ENCODE measurements at regions not wholly inside any gene's neighbourhood (a gene's known extent, or its start where the extent isn't known, plus 50 kb on each side); places are given as distances from the start of the nearest gene placed in this dataset.
A peak's percentile ranks its signal among the peaks of the same experiment; 100 is the strongest.

DNA sequence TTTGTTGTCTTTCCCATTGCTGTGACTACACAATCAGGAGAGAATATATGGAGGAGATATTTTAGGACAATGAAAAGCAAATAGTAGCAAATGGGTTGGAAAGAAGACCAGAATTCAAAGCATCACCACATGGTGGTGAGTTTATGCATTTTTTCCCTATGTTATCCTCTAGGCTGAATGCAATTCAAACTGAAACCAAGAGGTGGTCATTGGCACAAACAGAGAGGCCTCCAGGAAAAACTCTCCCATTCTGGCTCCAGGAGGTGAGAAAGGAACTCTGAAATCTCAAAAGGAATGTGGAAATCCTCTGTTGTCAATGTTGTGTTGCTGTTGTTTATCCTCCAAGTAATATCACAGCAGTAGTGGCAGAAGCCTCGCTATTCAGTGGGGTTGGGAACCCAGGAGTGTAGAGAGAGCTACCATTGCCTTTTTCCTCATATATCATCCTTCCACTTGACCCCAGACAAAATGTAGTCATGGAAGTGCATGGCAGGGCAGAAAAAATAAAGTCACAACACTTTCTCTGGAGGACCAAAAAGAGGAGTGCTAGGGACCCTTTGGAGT, 819.1 kb downstream of the GRID1 start:
- Histone ChIP-seq H3K4me2 (ENCODE audit: extremely low read depth, insufficient read depth, low read length) (no peak overlapping the region), H3K4me1 (ENCODE audit: control insufficient read depth, extremely low read depth, insufficient read depth, low read length) (no peaks in the 10 kb centered on the region), H3K9ac (ENCODE audit: insufficient read depth, low read length) (no peak overlapping the region), H3K79me2 (ENCODE audit: control insufficient read depth, insufficient read depth, low read length) (no peaks in the 10 kb centered on the region), H3K27me3 (ENCODE audit: control insufficient read depth, insufficient read depth, low read length) (no peaks in the 10 kb centered on the region), H3K4me3 (replicated peaks in 1 of 4; ENCODE audit: control extremely low read depth in 1 of 4, insufficient read depth in 1 of 4, low read depth in 3 of 4, low read length in 4 of 4) (no peak overlapping the region), H3K36me3 (ENCODE audit: control insufficient read depth, insufficient read depth, low read length) (no peaks in the 10 kb centered on the region), H4K20me1 (ENCODE audit: control insufficient read depth, extremely low read depth, insufficient read depth, low read length) (no peaks in the 10 kb centered on the region), H2AFZ (ENCODE audit: low read length) (no peak overlapping the region), H3K27ac (ENCODE audit: insufficient read depth, low read length) (no peak overlapping the region), H3K9me3 (ENCODE audit: control insufficient read depth, insufficient read depth, low read depth, low read length) (no peaks in the 10 kb centered on the region)
- DNase-seq (ENCODE audit: low read depth in 2 of 2): no peak
- TF ChIP-seq EZH2 (IDR thresholded peaks at IDR 0.05; ENCODE audit: low read length, missing control alignments): no peak
- TF ChIP-seq, protein P1, sequence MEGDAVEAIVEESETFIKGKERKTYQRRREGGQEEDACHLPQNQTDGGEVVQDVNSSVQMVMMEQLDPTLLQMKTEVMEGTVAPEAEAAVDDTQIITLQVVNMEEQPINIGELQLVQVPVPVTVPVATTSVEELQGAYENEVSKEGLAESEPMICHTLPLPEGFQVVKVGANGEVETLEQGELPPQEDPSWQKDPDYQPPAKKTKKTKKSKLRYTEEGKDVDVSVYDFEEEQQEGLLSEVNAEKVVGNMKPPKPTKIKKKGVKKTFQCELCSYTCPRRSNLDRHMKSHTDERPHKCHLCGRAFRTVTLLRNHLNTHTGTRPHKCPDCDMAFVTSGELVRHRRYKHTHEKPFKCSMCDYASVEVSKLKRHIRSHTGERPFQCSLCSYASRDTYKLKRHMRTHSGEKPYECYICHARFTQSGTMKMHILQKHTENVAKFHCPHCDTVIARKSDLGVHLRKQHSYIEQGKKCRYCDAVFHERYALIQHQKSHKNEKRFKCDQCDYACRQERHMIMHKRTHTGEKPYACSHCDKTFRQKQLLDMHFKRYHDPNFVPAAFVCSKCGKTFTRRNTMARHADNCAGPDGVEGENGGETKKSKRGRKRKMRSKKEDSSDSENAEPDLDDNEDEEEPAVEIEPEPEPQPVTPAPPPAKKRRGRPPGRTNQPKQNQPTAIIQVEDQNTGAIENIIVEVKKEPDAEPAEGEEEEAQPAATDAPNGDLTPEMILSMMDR (conservative IDR thresholded peaks at IDR 0.05 in 1 of 2, IDR thresholded peaks at IDR 0.05 in 1 of 2; ENCODE audit: low read depth in 1 of 2, low read length in 2 of 2): no peak

DNA sequence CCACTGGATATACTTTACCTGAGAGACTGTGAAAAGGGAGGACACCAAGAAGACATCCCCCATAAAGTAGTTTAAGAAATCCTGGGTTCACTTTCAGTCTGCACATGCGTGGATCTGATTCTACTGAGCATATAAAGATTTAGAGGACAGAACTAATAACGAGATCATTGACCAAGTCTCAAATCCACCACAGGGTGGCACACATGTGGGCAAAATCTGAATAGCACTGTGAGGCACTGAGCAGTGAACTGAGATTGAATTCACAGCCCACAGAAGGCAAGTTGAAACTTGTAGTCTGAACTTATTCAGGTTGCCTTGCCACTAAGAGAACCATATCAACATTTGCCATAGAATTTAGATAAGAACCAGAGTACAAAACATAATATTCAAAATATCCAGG, 818.6 kb downstream of the GRID1 start:
- H3K79me2 ChIP-seq (ENCODE audit: control insufficient read depth, insufficient read depth, low read length): no peaks in the 10 kb centered on the region
- H3K36me3 ChIP-seq (ENCODE audit: control insufficient read depth, insufficient read depth, low read length): no peaks in the 10 kb centered on the region
- H3K9ac ChIP-seq (ENCODE audit: insufficient read depth, low read length): no peak overlapping the region
- no peaks in the 10 kb centered on the region for H3K27me3 ChIP-seq (ENCODE audit: control insufficient read depth, insufficient read depth, low read length)
- H2AFZ ChIP-seq (ENCODE audit: low read length): no peak overlapping the region
- no peak overlapping the region for H3K27ac ChIP-seq (ENCODE audit: insufficient read depth, low read length)
- no peak overlapping the region for H3K4me3 ChIP-seq (replicated peaks in 1 of 4; ENCODE audit: control extremely low read depth in 1 of 4, insufficient read depth in 1 of 4, low read depth in 3 of 4, low read length in 4 of 4)
- H3K4me2 ChIP-seq (ENCODE audit: extremely low read depth, insufficient read depth, low read length): no peak overlapping the region
- H3K4me1 ChIP-seq (ENCODE audit: control insufficient read depth, extremely low read depth, insufficient read depth, low read length): no peaks in the 10 kb centered on the region
- no peaks in the 10 kb centered on the region for H3K9me3 ChIP-seq (ENCODE audit: control insufficient read depth, insufficient read depth, low read depth, low read length)
- TF ChIP-seq EZH2 (IDR thresholded peaks at IDR 0.05; ENCODE audit: low read length, missing control alignments): no peak
- TF ChIP-seq, protein P1 (conservative IDR thresholded peaks at IDR 0.05 in 1 of 2, IDR thresholded peaks at IDR 0.05 in 1 of 2; ENCODE audit: low read depth in 1 of 2, low read length in 2 of 2): peak in 1 of 2 donors; percentile 21
- DNase-seq (ENCODE audit: low read depth in 2 of 2): peak; percentile 2 to 34
- no peaks in the 10 kb centered on the region for H4K20me1 ChIP-seq (ENCODE audit: control insufficient read depth, extremely low read depth, insufficient read depth, low read length)

All from fibroblast of lung (primary cell).